22Rv1 (cell line): ENCODE measurements at regions not wholly inside any gene's neighbourhood (a gene's known extent, or its start where the extent isn't known, plus 50 kb on each side); places are given as distances from the start of the nearest gene placed in this dataset.
"Not testable (repeated sequence)": the region's sequence is repeated elsewhere in the genome, so short reads cannot be mapped to it uniquely, and the experiment has no call there.

Experiments used
- ZFX ChIP-seq: fragments of 450-650 bp; IDR thresholded peaks from 2 replicates; pipeline ENCODE4 v1.6.1; 2017; ENCODE audit warnings: antibody characterized with exemption, borderline replicate concordance
- TF ChIP-seq, protein P1 (sequence below): fragments of 450-650 bp; IDR thresholded peaks from 2 replicates; pipeline ENCODE4 v1.5.1; 2017; ENCODE audit warnings: mild to moderate bottlenecking

DNA sequence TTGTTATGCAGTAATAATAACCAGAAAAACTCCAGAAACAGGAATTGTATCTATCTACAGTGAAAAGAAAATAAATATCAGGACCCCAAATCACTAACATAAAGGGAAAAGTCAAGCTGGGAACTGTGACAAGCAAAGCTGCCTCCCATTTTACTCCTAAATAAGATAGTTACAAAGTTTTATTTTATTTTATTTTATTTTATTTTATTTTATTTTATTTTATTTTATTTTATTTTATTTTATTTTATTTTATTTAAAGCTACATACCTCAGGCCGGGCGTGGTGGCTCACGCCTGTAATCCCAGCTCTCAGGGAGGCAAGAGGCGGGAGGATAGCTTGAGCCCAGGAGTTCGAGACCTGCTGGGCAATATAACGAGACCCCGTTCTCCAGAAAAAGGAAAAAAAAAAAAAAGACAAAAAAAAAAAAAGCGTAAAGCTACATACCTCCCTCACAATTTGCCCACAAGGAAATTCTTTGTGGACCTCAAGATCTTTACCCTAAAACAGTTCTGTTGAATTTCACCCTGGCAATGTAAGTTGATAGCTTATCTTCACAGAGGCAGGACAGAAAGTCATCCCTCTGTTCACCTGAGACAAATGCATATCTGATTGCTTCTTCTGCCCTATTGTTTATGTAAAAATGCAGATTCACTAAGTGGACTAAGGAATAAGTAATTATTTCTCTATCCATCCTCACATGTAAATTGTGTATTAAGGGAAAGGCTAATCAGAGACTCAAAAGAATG lies 115.3 kb downstream of the OR2B2 start:
- TF ChIP-seq, protein P1, sequence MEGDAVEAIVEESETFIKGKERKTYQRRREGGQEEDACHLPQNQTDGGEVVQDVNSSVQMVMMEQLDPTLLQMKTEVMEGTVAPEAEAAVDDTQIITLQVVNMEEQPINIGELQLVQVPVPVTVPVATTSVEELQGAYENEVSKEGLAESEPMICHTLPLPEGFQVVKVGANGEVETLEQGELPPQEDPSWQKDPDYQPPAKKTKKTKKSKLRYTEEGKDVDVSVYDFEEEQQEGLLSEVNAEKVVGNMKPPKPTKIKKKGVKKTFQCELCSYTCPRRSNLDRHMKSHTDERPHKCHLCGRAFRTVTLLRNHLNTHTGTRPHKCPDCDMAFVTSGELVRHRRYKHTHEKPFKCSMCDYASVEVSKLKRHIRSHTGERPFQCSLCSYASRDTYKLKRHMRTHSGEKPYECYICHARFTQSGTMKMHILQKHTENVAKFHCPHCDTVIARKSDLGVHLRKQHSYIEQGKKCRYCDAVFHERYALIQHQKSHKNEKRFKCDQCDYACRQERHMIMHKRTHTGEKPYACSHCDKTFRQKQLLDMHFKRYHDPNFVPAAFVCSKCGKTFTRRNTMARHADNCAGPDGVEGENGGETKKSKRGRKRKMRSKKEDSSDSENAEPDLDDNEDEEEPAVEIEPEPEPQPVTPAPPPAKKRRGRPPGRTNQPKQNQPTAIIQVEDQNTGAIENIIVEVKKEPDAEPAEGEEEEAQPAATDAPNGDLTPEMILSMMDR: not testable (repeated sequence)
- TF ChIP-seq ZFX: not testable (repeated sequence)
